Neural progenitor cell (in vitro differentiated cells): ENCODE measurements at regions not wholly inside any gene's neighbourhood (a gene's known extent, or its start where the extent isn't known, plus 50 kb on each side); places are given as distances from the start of the nearest gene placed in this dataset.
"Not testable (repeated sequence)": the region's sequence is repeated elsewhere in the genome, so short reads cannot be mapped to it uniquely, and the experiment has no call there.

ENCODE experiments used
- CTCF ChIP-seq: fragments of 200-600 bp; sonication (generic); IDR thresholded peaks from 2 replicates; pipeline ENCODE4 v1.5.1; 2017; ENCODE audit warnings: antibody characterized with exemption, mild to moderate bottlenecking
- EZH2 ChIP-seq: fragments of 200-600 bp; sonication (generic); IDR thresholded peaks from 2 replicates; pipeline ENCODE4 v1.6.1; 2017; ENCODE audit warnings: antibody characterized with exemption, mild to moderate bottlenecking, moderate library complexity

GRCh38 chr9:108031221-108031620, 541.7 kb upstream of the KLF4 start:
- not testable (repeated sequence) for TF ChIP-seq EZH2, CTCF
